GM23338 (cell line): ENCODE measurements at regions not wholly inside any gene's neighbourhood (a gene's known extent, or its start where the extent isn't known, plus 50 kb on each side); places are given as distances from the start of the nearest gene placed in this dataset.

ENCODE experiments used
- ATAC-seq: fragments of 200-7000 bp; cut with Tn5 transposase; 3 replicates; pipeline ENCODE4 v1.9.1; 2020
- DNase-seq: peaks from one replicate; pipeline ENCODE4 v3.0.0-alpha.2; 2015; ENCODE audit warnings: low spot score
- H2AFZ ChIP-seq: fragments of 200-600 bp; sonication (generic); 2 replicates; pipeline ENCODE4 v1.8.0; 2016; ENCODE audit warnings: antibody characterized with exemption, mild to moderate bottlenecking, moderate library complexity
- H3F3A ChIP-seq: fragments of 200-600 bp; sonication (generic); replicated peaks from 2 replicates; pipeline ENCODE4 v1.8.0; 2017; ENCODE audit warnings: antibody characterized with exemption, mixed run types, low read depth
- H3K27ac ChIP-seq: fragments of 200-600 bp; sonication (generic); 2 replicates; pipeline ENCODE4 v1.6.1; 2016; ENCODE audit warnings: low read depth
- H3K27me3 ChIP-seq: fragments of 200-600 bp; sonication (generic); 2 replicates; pipeline ENCODE4 v1.8.0; 2016; ENCODE audit warnings: mild to moderate bottlenecking, mixed run types, moderate library complexity; ENCODE audit not compliant: insufficient read depth
- H3K36me3 ChIP-seq: fragments of 200-600 bp; sonication (generic); 2 replicates; pipeline ENCODE4 v1.8.0; 2016; ENCODE audit warnings: mild to moderate bottlenecking; ENCODE audit not compliant: insufficient read depth
- H3K4me1 ChIP-seq: fragments of 200-600 bp; sonication (generic); 2 replicates; pipeline ENCODE4 v1.8.0; 2016; ENCODE audit warnings: mild to moderate bottlenecking, moderate library complexity; ENCODE audit not compliant: insufficient read depth
- H3K4me2 ChIP-seq: fragments of 200-600 bp; sonication (generic); 2 replicates; pipeline ENCODE4 v1.7.1; 2017; ENCODE audit warnings: mixed run types
- H3K4me3 ChIP-seq: fragments of 200-600 bp; sonication (generic); 2 replicates; pipeline ENCODE4 v1.6.1; 2016; ENCODE audit warnings: mixed run types
- H3K79me2 ChIP-seq: fragments of 200-600 bp; sonication (generic); replicated peaks from 2 replicates; pipeline ENCODE4 v1.8.0; 2017; ENCODE audit warnings: mild to moderate bottlenecking; ENCODE audit not compliant: insufficient read depth
- H3K9me2 ChIP-seq: fragments of 200-600 bp; sonication (generic); 2 replicates; pipeline ENCODE4 v1.8.0; 2017; ENCODE audit not compliant: insufficient read depth
- H4K20me1 ChIP-seq: fragments of 200-600 bp; sonication (generic); replicated peaks from 2 replicates; pipeline ENCODE4 v1.8.0; 2017; ENCODE audit warnings: mild to moderate bottlenecking; ENCODE audit not compliant: insufficient read depth
- H3K27ac Mint-ChIP-seq: 2 replicates; pipeline ENCODE4 v1.8.0; 2020; ENCODE audit warnings: inconsistent platforms, mild to moderate bottlenecking, moderate library complexity, mixed read lengths
- H3K27me3 Mint-ChIP-seq: 3 replicates; pipeline ENCODE4 v1.8.0; 2022; ENCODE audit warnings: low read depth, mild to moderate bottlenecking, moderate library complexity, mixed read lengths, inconsistent platforms; ENCODE audit not compliant: insufficient read depth, poor library complexity
- H3K36me3 Mint-ChIP-seq: 3 replicates; pipeline ENCODE4 v1.8.0; 2021; ENCODE audit warnings: low read depth, mild to moderate bottlenecking, inconsistent platforms, moderate library complexity, mixed read lengths
- H3K4me1 Mint-ChIP-seq: 3 replicates; pipeline ENCODE4 v1.8.0; 2020; ENCODE audit warnings: mild to moderate bottlenecking, inconsistent platforms, mixed read lengths
- H3K4me3 Mint-ChIP-seq: 3 replicates; pipeline ENCODE4 v1.8.0; 2021; ENCODE audit warnings: moderate library complexity, mild to moderate bottlenecking, inconsistent platforms, mixed read lengths
- H3K9me3 Mint-ChIP-seq: 3 replicates; pipeline ENCODE4 v1.8.0; 2020; ENCODE audit warnings: moderate library complexity, mild to moderate bottlenecking, inconsistent platforms, mixed read lengths
- CREB1 ChIP-seq: fragments of 250-450 bp; sonication (Bioruptor Pico); IDR thresholded peaks from 2 replicates; pipeline ENCODE4 v1.5.0; 2020; ENCODE audit warnings: low read depth, mild to moderate bottlenecking, moderate library complexity
- EZH2phosphoT487 ChIP-seq: fragments of 200-600 bp; sonication (generic); IDR thresholded peaks from one replicate; pipeline ENCODE4 v1.8.1; 2018; ENCODE audit warnings: antibody characterized with exemption; ENCODE audit not compliant: unreplicated experiment
- JUNB ChIP-seq: IDR thresholded peaks from one replicate; pipeline ENCODE4 v1.6.1; 2016; ENCODE audit warnings: antibody characterized with exemption; ENCODE audit not compliant: unreplicated experiment
- NANOG ChIP-seq: IDR thresholded peaks from 2 replicates; pipeline ENCODE4 v1.6.1; 2016; ENCODE audit warnings: antibody characterized with exemption, borderline replicate concordance
- POLR2AphosphoS5 ChIP-seq: IDR thresholded peaks from 2 replicates; pipeline ENCODE4 v1.6.1; 2016; ENCODE audit warnings: antibody characterized with exemption, low read depth
- ZNF331 ChIP-seq: fragments of 250-450 bp; sonication (Bioruptor Pico); IDR thresholded peaks from 2 replicates; pipeline ENCODE4 v1.5.0; 2020; ENCODE audit warnings: low read depth, mild to moderate bottlenecking, moderate library complexity
- TF ChIP-seq, protein P1 (sequence below): IDR thresholded peaks from one replicate; pipeline ENCODE4 v1.6.1; 2018; ENCODE audit warnings: antibody characterized with exemption; ENCODE audit not compliant: unreplicated experiment
- TF ChIP-seq, protein P2 (sequence below): fragments of 250-450 bp; sonication (Bioruptor Pico); IDR thresholded peaks from 2 replicates; pipeline ENCODE4 v1.5.0; 2020; ENCODE audit warnings: mild to moderate bottlenecking, moderate library complexity
- TF ChIP-seq, protein P3 (sequence below): IDR thresholded peaks from 2 replicates; pipeline ENCODE4 v1.6.1; 2016; ENCODE audit warnings: antibody characterized with exemption

DNA sequence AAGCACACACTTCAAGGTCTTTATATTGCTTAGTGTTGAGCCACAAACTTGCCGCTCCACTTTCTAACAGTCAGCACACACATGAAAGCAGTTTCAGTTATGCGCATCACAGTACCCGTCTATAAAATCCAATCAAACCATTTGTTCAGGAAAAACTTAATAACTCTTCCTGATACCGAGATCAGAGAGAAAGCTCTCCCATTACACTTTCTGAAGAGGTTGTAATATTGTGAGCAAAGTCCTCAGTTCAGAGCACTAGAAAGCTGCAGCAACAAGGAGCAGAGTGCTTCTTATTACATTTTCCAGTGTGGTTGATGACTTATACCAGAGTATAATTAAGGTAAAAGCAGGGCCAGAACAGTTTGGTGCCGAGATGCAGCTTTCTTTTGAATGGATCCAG is 102.8 kb upstream of the F3 start:
- H3K27ac ChIP-seq: no peak overlapping the region; the same call in 1 of the 2 replicates
- Mint-ChIP-seq H3K36me3 (no peaks in the 10 kb centered on the region), H3K27ac (no peak overlapping the region), H3K27me3 (peaks cover 6% of the 10 kb centered on the region), H3K4me3 (no peak overlapping the region), H3K4me1 (no peaks in the 10 kb centered on the region; the same call in 2 of the 3 replicates), H3K9me3 (no peaks in the 10 kb centered on the region)
- H4K20me1 ChIP-seq: no peaks in the 10 kb centered on the region
- no peak overlapping the region for H2AFZ ChIP-seq
- no peaks in the 10 kb centered on the region for H3K36me3 ChIP-seq
- H3K27me3 ChIP-seq: no peaks in the 10 kb centered on the region
- no peak overlapping the region for H3K4me3 ChIP-seq
- DNase-seq: no peak
- H3K9me2 ChIP-seq: 0 out of 2 replicates have a peak, but pooled peaks cover 7% of the 10 kb centered on the region
- H3K4me1 ChIP-seq: no peaks in the 10 kb centered on the region
- no peaks in the 10 kb centered on the region for H3F3A ChIP-seq
- H3K4me2 ChIP-seq: no peak overlapping the region
- TF ChIP-seq EZH2phosphoT487 (no peak), CREB1 (CRISPR knock-in tag) (no peak), NANOG (no peak), POLR2AphosphoS5 (no peak), JUNB (no peak), ZNF331 (CRISPR knock-in tag) (no peak)
- TF ChIP-seq, protein P1, sequence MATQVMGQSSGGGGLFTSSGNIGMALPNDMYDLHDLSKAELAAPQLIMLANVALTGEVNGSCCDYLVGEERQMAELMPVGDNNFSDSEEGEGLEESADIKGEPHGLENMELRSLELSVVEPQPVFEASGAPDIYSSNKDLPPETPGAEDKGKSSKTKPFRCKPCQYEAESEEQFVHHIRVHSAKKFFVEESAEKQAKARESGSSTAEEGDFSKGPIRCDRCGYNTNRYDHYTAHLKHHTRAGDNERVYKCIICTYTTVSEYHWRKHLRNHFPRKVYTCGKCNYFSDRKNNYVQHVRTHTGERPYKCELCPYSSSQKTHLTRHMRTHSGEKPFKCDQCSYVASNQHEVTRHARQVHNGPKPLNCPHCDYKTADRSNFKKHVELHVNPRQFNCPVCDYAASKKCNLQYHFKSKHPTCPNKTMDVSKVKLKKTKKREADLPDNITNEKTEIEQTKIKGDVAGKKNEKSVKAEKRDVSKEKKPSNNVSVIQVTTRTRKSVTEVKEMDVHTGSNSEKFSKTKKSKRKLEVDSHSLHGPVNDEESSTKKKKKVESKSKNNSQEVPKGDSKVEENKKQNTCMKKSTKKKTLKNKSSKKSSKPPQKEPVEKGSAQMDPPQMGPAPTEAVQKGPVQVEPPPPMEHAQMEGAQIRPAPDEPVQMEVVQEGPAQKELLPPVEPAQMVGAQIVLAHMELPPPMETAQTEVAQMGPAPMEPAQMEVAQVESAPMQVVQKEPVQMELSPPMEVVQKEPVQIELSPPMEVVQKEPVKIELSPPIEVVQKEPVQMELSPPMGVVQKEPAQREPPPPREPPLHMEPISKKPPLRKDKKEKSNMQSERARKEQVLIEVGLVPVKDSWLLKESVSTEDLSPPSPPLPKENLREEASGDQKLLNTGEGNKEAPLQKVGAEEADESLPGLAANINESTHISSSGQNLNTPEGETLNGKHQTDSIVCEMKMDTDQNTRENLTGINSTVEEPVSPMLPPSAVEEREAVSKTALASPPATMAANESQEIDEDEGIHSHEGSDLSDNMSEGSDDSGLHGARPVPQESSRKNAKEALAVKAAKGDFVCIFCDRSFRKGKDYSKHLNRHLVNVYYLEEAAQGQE: no peak
- TF ChIP-seq, protein P2, sequence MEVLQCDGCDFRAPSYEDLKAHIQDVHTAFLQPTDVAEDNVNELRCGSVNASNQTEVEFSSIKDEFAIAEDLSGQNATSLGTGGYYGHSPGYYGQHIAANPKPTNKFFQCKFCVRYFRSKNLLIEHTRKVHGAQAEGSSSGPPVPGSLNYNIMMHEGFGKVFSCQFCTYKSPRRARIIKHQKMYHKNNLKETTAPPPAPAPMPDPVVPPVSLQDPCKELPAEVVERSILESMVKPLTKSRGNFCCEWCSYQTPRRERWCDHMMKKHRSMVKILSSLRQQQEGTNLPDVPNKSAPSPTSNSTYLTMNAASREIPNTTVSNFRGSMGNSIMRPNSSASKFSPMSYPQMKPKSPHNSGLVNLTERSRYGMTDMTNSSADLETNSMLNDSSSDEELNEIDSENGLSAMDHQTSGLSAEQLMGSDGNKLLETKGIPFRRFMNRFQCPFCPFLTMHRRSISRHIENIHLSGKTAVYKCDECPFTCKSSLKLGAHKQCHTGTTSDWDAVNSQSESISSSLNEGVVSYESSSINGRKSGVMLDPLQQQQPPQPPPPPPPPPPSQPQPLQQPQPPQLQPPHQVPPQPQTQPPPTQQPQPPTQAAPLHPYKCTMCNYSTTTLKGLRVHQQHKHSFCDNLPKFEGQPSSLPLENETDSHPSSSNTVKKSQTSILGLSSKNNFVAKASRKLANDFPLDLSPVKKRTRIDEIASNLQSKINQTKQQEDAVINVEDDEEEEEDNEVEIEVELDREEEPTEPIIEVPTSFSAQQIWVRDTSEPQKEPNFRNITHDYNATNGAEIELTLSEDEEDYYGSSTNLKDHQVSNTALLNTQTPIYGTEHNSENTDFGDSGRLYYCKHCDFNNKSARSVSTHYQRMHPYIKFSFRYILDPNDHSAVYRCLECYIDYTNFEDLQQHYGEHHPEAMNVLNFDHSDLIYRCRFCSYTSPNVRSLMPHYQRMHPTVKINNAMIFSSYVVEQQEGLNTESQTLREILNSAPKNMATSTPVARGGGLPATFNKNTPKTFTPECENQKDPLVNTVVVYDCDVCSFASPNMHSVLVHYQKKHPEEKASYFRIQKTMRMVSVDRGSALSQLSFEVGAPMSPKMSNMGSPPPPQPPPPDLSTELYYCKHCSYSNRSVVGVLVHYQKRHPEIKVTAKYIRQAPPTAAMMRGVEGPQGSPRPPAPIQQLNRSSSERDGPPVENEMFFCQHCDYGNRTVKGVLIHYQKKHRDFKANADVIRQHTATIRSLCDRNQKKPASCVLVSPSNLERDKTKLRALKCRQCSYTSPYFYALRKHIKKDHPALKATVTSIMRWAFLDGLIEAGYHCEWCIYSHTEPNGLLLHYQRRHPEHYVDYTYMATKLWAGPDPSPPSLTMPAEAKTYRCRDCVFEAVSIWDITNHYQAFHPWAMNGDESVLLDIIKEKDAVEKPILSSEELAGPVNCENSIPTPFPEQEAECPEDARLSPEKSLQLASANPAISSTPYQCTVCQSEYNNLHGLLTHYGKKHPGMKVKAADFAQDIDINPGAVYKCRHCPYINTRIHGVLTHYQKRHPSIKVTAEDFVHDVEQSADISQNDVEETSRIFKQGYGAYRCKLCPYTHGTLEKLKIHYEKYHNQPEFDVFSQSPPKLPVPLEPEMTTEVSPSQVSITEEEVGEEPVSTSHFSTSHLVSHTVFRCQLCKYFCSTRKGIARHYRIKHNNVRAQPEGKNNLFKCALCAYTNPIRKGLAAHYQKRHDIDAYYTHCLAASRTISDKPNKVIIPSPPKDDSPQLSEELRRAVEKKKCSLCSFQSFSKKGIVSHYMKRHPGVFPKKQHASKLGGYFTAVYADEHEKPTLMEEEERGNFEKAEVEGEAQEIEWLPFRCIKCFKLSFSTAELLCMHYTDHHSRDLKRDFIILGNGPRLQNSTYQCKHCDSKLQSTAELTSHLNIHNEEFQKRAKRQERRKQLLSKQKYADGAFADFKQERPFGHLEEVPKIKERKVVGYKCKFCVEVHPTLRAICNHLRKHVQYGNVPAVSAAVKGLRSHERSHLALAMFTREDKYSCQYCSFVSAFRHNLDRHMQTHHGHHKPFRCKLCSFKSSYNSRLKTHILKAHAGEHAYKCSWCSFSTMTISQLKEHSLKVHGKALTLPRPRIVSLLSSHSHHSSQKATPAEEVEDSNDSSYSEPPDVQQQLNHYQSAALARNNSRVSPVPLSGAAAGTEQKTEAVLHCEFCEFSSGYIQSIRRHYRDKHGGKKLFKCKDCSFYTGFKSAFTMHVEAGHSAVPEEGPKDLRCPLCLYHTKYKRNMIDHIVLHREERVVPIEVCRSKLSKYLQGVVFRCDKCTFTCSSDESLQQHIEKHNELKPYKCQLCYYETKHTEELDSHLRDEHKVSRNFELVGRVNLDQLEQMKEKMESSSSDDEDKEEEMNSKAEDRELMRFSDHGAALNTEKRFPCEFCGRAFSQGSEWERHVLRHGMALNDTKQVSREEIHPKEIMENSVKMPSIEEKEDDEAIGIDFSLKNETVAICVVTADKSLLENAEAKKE (CRISPR knock-in tag): no peak
- TF ChIP-seq, protein P3, sequence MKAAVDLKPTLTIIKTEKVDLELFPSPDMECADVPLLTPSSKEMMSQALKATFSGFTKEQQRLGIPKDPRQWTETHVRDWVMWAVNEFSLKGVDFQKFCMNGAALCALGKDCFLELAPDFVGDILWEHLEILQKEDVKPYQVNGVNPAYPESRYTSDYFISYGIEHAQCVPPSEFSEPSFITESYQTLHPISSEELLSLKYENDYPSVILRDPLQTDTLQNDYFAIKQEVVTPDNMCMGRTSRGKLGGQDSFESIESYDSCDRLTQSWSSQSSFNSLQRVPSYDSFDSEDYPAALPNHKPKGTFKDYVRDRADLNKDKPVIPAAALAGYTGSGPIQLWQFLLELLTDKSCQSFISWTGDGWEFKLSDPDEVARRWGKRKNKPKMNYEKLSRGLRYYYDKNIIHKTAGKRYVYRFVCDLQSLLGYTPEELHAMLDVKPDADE: no peak
- H3K79me2 ChIP-seq: no peaks in the 10 kb centered on the region
- ATAC-seq: no peak
